Type B pancreatic cell (in vitro differentiated cells): ENCODE measurements at regions not wholly inside any gene's neighbourhood (a gene's known extent, or its start where the extent isn't known, plus 50 kb on each side); places are given as distances from the start of the nearest gene placed in this dataset.

Source experiments
- DNase-seq: peaks from one replicate; pipeline ENCODE4 v3.0.0; 2021; ENCODE audit warnings: mixed read lengths; ENCODE audit not compliant: unreplicated experiment; ENCODE audit errors: extremely low spot score
- H3K27ac Mint-ChIP-seq: 2 replicates; pipeline ENCODE4 v1.8.0; 2021; ENCODE audit warnings: mild to moderate bottlenecking, mixed read lengths
- H3K27me3 Mint-ChIP-seq: 2 replicates; pipeline ENCODE4 v1.8.0; 2021; ENCODE audit warnings: mixed read lengths
- H3K36me3 Mint-ChIP-seq: 2 replicates; pipeline ENCODE4 v1.8.0; 2021; ENCODE audit warnings: mixed read lengths
- H3K4me1 Mint-ChIP-seq: one replicate; pipeline ENCODE4 v1.8.0; 2021; ENCODE audit warnings: mixed read lengths; ENCODE audit not compliant: unreplicated experiment
- H3K4me3 Mint-ChIP-seq: 2 replicates; pipeline ENCODE4 v1.8.0; 2021; ENCODE audit warnings: mild to moderate bottlenecking, mixed read lengths
- H3K9me3 Mint-ChIP-seq: 2 replicates; pipeline ENCODE4 v1.8.0; 2021; ENCODE audit warnings: mixed read lengths
- CTCF ChIP-seq: fragments of 200-600 bp; sonication (generic); conservative IDR thresholded peaks from 2 replicates; pipeline ENCODE4 v1.5.0; 2021; ENCODE audit warnings: antibody characterized with exemption, mild to moderate bottlenecking

GRCh38 chr13:79674765-79675515 lies 194.0 kb downstream of the NDFIP2 start:
- Mint-ChIP-seq H3K36me3 (no peaks in the 10 kb centered on the region), H3K27ac (peak overlapping the region; percentile 26), H3K9me3 (peaks cover 9% of the 10 kb centered on the region), H3K27me3 (no peaks in the 10 kb centered on the region), H3K4me3 (no peak overlapping the region), H3K4me1 (peaks cover 27% of the 10 kb centered on the region)
- TF ChIP-seq CTCF = no peak
- DNase-seq = no peak

GRCh38 chr13:79673993-79674377 lies 193.0 kb downstream of the NDFIP2 start:
- Mint-ChIP-seq H3K27ac (peak overlapping the region; percentile 21), H3K4me1 (peaks cover 22% of the 10 kb centered on the region), H3K4me3 (no peak overlapping the region), H3K9me3 (peaks cover 4% of the 10 kb centered on the region), H3K36me3 (no peaks in the 10 kb centered on the region), H3K27me3 (no peaks in the 10 kb centered on the region)
- TF ChIP-seq CTCF = no peak
- no peak for DNase-seq

- Mint-ChIP-seq H3K27me3 (no peaks in the 10 kb centered on the region), H3K36me3 (no peaks in the 10 kb centered on the region), H3K4me3 (peak overlapping the region; percentile 3), H3K4me1 (peaks cover 24% of the 10 kb centered on the region), H3K9me3 (peaks cover 4% of the 10 kb centered on the region), H3K27ac (peak overlapping the region; percentile 21)
- no peak for DNase-seq
- TF ChIP-seq CTCF = no peak
Measured at GRCh38 chr13:79673310-79673992, 192.5 kb downstream of the NDFIP2 start.

- H3K4me1 Mint-ChIP-seq = peaks cover 32% of the 10 kb centered on the region
- TF ChIP-seq CTCF = no peak
- H3K27me3 Mint-ChIP-seq = no peaks in the 10 kb centered on the region
- H3K36me3 Mint-ChIP-seq = no peaks in the 10 kb centered on the region
- peaks cover 4% of the 10 kb centered on the region for H3K9me3 Mint-ChIP-seq
- no peak overlapping the region for H3K27ac Mint-ChIP-seq
- H3K4me3 Mint-ChIP-seq = no peak overlapping the region
- no peak for DNase-seq
Measured at GRCh38 chr13:79671420-79671819, 190.5 kb downstream of the NDFIP2 start.

- no peak for DNase-seq
- TF ChIP-seq CTCF = no peak
- peaks cover 12% of the 10 kb centered on the region for H3K4me1 Mint-ChIP-seq
- H3K27me3 Mint-ChIP-seq = no peaks in the 10 kb centered on the region
- no peak overlapping the region for H3K4me3 Mint-ChIP-seq
- H3K9me3 Mint-ChIP-seq = no peaks in the 10 kb centered on the region
- no peak overlapping the region for H3K27ac Mint-ChIP-seq
- no peaks in the 10 kb centered on the region for H3K36me3 Mint-ChIP-seq
Measured at GRCh38 chr13:79668201-79668752, 187.3 kb downstream of the NDFIP2 start.
